GM04504 (cell line): ENCODE measurements at regions not wholly inside any gene's neighbourhood (a gene's known extent, or its start where the extent isn't known, plus 50 kb on each side); places are given as distances from the start of the nearest gene placed in this dataset.

ENCODE experiments used
- DNase-seq: peaks from one replicate; pipeline ENCODE4 v3.0.0-alpha.2; 2012; ENCODE audit warnings: low read depth

DNA sequence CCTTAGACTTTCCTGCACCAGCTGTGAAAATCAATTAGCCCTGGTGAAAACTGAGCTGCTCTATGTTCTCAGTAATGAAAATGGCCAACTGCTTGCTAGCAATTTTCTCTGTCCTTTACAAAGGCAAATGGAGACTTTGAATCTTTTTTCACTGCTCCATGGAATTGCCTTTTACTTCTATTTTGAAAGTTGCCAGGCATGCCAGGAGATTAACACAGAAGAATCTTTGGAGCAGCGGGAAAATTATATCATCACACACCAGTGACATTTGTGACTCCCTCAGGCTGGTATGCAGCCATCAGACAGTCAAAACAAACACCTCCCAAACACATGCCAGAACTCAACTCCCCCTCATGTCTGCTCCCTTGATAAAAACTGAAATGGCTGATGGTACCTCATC lies 872.0 kb upstream of the FLRT2 start:
- DNase-seq = no peak

- DNase-seq = no peak
Measured at GRCh38 chr14:84670796-84671195, 859.1 kb upstream of the FLRT2 start.

DNA sequence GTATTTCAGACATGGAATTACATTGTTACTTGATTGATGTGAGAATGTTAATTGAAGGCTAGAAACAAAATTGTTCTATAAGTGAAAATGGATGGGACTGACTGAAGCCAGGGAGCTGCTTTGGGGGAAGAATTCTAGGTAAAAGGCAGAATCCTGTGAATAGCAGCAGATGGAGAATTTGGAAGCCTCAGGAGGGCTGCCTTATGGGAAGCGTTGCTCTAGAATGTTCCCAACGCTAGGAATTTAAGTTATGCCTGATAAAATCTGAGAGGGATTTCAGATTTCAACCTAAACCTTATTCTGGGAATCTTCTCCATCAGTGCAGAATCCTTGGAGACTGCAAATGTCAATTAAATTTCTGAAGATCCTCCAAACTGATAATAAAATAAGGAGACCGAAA lies 858.2 kb upstream of the FLRT2 start:
- no peak for DNase-seq

DNA sequence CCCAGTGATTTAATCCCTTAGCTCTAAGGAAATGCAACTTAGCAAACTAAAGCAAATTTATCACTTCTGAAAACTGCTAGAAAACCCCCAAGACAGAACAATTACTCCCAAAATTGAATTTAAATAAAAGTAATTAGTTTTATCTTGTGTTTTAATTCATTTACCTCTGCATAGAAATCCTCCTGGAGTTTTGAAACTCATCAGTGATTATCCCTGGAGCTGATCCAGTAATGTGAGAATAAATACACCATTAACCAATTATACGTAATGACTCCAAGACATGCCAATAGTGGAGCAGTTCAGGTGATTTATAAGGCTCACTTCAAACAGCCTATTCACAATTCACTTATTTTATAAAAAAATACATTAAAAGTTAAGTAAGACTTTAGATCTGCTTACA lies 855.3 kb upstream of the FLRT2 start:
- no peak for DNase-seq

- no peak for DNase-seq
Measured at GRCh38 chr14:84686550-84686949, 843.4 kb upstream of the FLRT2 start.

GRCh38 chr14:84688297-84689025 lies 841.5 kb upstream of the FLRT2 start:
- no peak for DNase-seq

DNA sequence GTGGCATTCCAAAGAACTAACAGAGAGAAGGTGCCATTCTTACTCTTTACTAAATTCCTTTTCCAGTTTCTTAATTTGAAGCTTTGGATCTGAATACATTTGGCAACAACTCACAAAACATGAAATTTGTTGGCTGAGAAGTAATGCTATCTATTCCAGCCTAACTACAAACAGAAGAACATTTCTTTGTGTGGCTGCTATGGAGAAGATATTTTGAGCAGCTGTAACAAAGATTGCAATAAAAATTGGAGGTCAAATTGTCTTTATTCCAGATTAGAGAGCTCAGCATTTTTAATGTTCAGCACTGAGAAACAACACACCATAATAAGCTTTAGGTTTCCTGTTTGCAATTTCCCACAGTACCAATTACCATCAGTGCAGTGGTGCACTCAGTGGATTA lies 835.8 kb upstream of the FLRT2 start:
- no peak for DNase-seq

- no peak for DNase-seq
Measured at GRCh38 chr14:84704601-84705000, 825.3 kb upstream of the FLRT2 start.

DNA sequence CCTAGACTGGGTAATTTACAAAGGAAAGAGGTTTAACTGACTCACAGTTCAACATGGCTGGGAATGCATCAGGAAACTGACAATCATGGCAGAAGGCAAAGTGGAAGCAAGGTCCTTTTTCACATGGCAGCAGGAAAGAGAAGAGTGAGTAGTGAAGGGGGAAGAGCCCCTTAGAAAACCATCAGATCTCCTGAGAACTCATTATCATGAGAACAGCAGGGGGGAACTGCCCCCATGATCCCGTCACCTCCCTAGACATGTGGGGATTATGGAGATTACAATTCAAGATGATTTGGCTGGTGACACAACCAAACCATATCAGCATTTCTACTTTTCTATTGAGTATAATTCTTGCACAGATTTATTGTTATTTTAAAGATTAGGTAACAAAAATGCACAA lies 822.1 kb upstream of the FLRT2 start:
- no peak for DNase-seq

DNA sequence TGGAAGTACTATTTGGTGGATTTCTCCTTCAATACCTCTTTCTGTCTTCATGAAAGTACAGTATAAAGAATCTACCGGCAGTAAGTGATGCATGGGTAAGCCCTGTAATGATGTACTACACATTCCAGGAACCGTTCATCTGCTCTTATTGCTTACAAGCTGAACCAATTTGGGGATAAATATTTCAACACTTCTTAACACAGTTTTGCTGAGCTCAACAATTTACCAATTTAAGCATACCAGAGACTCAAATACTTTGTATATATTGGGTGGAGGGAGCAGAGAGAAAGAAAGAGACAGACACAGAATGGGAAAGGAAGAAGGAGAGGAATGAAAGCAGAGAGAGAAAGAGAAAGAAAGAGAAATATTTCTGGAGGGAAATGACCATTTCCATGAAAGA lies 821.1 kb upstream of the FLRT2 start:
- DNase-seq = no peak

DNA sequence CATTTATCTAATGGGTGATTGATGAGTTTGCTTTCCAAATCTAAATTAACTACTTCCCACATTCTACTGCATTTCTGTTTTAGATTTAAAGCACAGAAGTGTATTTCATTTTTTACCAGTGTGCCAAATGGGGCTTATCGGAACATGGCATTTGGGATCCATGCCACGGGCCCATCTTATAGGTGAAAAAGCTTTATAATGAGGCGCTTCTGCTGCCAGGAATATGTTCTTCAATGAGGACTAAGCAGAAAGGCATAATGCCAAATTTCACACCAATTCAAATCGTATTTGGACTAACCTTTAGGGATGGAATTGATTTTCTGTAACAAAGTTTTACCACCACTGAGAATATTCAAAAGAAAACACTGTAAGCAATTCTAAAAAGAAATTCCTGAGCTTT lies 803.5 kb upstream of the FLRT2 start:
- DNase-seq = no peak

- no peak for DNase-seq
Measured at GRCh38 chr14:84749191-84749955, 780.6 kb upstream of the FLRT2 start.

GRCh38 chr14:84750284-84750683 lies 779.7 kb upstream of the FLRT2 start:
- DNase-seq = no peak

- DNase-seq = no peak
Measured at GRCh38 chr14:84750763-84751554, 779.0 kb upstream of the FLRT2 start.

DNA sequence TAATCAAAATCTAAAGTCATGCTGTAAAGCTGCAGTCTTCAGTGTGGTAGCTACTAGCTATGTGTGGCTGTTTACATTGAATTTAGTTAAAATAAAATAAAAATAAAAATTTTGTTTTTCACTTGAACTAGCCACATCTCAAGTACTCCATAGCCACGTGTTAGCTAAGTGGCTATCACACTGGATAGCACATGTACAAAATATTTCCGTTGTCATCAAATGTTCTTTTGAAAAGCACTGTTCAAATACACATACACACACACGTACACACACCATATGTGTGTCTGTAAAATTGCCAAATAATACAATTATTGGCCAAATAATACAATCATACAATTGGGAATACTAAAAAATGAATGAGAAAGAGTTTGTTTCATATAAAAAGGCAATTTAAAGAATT lies 778.2 kb upstream of the FLRT2 start:
- DNase-seq = no peak

- peak; percentile 44 for DNase-seq
Measured at GRCh38 chr14:84760489-84761126, 769.3 kb upstream of the FLRT2 start.

DNA sequence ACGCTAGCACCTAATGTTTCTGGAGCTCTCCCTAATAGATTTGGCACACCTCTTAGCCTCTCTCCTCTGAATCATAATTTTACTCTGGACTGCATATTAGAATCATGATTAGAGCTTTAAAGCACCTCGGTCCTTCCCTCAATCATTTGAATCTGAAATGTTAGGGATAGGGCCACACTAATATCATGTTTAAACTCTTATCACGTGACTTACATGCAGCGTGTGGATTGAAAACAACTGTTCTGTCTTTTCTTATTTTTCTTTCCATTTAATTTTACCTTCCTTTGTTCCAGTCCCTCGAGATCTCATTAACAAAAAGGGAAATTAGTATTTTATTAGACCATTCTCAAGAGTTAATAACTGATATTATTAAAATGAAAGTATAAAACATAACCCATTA lies 762.5 kb upstream of the FLRT2 start:
- DNase-seq = no peak

- no peak for DNase-seq
Measured at GRCh38 chr14:84770030-84770429, 759.9 kb upstream of the FLRT2 start.

GRCh38 chr14:84777356-84777755 lies 752.6 kb upstream of the FLRT2 start:
- no peak for DNase-seq

- DNase-seq = no peak
Measured at GRCh38 chr14:84782902-84783301, 747.0 kb upstream of the FLRT2 start.

- DNase-seq = no peak
Measured at GRCh38 chr14:84783511-84783910, 746.4 kb upstream of the FLRT2 start.

DNA sequence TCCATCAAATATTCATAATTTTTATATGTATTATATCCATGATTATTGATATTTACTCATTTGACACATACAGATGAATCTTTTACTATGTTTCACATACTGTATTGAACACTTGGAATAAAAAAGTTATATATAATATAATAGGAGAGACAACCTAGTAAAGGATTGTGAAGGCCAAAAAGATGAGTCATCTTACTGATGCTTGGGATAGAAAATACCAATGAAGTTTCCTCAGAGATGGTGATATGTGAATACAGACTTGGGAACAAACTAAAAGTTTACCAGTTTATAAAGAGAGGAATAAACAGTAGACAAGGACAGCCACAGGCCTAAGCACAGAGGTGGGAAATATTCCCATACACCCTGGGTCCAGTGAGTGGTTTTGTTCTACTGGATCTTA lies 743.9 kb upstream of the FLRT2 start:
- DNase-seq = no peak

DNA sequence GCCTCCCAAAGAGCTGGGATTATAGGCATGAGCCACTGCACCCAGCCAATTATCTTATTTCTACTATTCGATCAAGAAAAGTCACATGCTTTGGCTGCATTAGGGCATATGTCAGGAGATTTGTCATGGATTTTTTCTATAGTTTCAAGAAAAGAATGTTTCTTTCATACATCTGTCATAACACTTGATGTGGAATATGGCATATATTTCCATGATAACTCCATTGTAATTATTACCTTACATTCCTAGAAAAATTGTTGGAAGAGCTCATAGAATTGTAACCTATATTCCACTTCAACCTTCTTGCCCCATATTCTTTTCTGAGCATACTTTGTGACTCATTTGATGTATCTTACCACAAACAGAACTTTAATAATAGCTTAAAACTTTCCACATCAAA lies 740.9 kb upstream of the FLRT2 start:
- no peak for DNase-seq
